ENCODE measurements at regions not wholly inside any gene's neighbourhood (a gene's known extent, or its start where the extent isn't known, plus 50 kb on each side); places are given as distances from the start of the nearest gene placed in this dataset.

GRCh38 chrX:42220666-42221065 lies 297.3 kb upstream of the CASK start:
- Histone ChIP-seq H3K4me3 (ENCODE audit: low read length) (no peak overlapping the region), H3K27ac (ENCODE audit: low read depth in 1 of 2, low read length in 2 of 2) (no peak overlapping the region), H3K36me3 (ENCODE audit: insufficient read depth, low read length) (no peaks in the 10 kb centered on the region), H3K27me3 (ENCODE audit: control insufficient read depth in 1 of 2, insufficient read depth in 2 of 2, low read length in 2 of 2) (no peaks in the 10 kb centered on the region), H3K9me3 (ENCODE audit: control insufficient read depth in 1 of 2, insufficient read depth in 1 of 2, low read length in 2 of 2) (no peaks in the 10 kb centered on the region), H3K4me1 (ENCODE audit: insufficient read depth, low read length) (no peaks in the 10 kb centered on the region)
- TF ChIP-seq CTCF (IDR thresholded peaks at IDR 0.05), result no peak
- H3K4me1 Mint-ChIP-seq (ENCODE audit: low read depth), result no peaks in the 10 kb centered on the region
- intact Hi-C loops (cut with DNase I, micrococcal nuclease), result no loop called here
- H3K27me3 Mint-ChIP-seq, result no peaks in the 10 kb centered on the region
- POLR2A ChIA-PET, result no interaction called here
- no peak for DNase-seq
- no peak overlapping the region for H3K4me3 Mint-ChIP-seq
- H3K27ac Mint-ChIP-seq, result no peak overlapping the region
- no peak for ATAC-seq (ENCODE audit: poor library complexity)
- H3K36me3 Mint-ChIP-seq (ENCODE audit: low read depth), result no peaks in the 10 kb centered on the region
- H3K9me3 Mint-ChIP-seq, result no peaks in the 10 kb centered on the region
- CTCF ChIA-PET, result no interaction called here

DNA sequence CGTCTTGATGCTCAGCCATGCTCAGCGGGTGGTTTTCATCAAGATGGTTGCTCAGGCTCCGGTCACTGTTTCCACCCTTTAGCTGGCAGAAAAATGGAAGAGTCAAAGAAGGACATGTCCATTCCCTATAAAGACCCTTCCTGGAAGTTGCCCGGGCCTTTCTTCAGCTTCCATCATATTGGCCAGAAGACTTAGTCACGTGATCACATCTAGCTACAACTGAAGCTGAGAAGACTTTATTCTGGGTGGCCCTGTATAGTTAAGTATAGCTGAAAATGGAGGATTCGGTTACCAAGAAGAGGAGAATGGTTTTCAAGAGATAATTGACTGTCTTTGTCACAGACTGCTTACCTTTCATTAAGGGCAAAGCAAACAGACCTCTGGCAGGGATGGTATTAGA lies 296.7 kb upstream of the CASK start:
- Mint-ChIP-seq H3K4me1 (ENCODE audit: low read depth) (no peaks in the 10 kb centered on the region), H3K27ac (no peak overlapping the region), H3K27me3 (no peaks in the 10 kb centered on the region), H3K9me3 (no peaks in the 10 kb centered on the region), H3K4me3 (no peak overlapping the region), H3K36me3 (ENCODE audit: low read depth) (no peaks in the 10 kb centered on the region)
- DNase-seq (no peak), ATAC-seq (ENCODE audit: poor library complexity) (no peak)
- no peaks in the 10 kb centered on the region for H3K4me1 ChIP-seq (ENCODE audit: insufficient read depth, low read length)
- POLR2A ChIA-PET, result interaction anchor here (0.8 kb wide), 1 partner anchor 44 kb away, joined by 3 read pairs; no protein-coding TSS in a partner anchor
- CTCF ChIA-PET, result no interaction called here
- intact Hi-C loops (cut with DNase I, micrococcal nuclease), result no loop called here
- no peak overlapping the region for H3K4me3 ChIP-seq (ENCODE audit: low read length)
- H3K27me3 ChIP-seq (ENCODE audit: control insufficient read depth in 1 of 2, insufficient read depth in 2 of 2, low read length in 2 of 2), result no peaks in the 10 kb centered on the region
- H3K36me3 ChIP-seq (ENCODE audit: insufficient read depth, low read length), result no peaks in the 10 kb centered on the region
- no peak overlapping the region for H3K27ac ChIP-seq (ENCODE audit: low read depth in 1 of 2, low read length in 2 of 2)
- no peak for TF ChIP-seq CTCF (IDR thresholded peaks at IDR 0.05)
- no peaks in the 10 kb centered on the region for H3K9me3 ChIP-seq (ENCODE audit: control insufficient read depth in 1 of 2, insufficient read depth in 1 of 2, low read length in 2 of 2)

GRCh38 chrX:42219231-42219630 lies 295.9 kb upstream of the CASK start:
- Histone ChIP-seq H3K4me1 (ENCODE audit: insufficient read depth, low read length) (no peaks in the 10 kb centered on the region), H3K36me3 (ENCODE audit: insufficient read depth, low read length) (no peaks in the 10 kb centered on the region), H3K4me3 (ENCODE audit: low read length) (no peak overlapping the region), H3K9me3 (ENCODE audit: control insufficient read depth in 1 of 2, insufficient read depth in 1 of 2, low read length in 2 of 2) (no peaks in the 10 kb centered on the region), H3K27me3 (ENCODE audit: control insufficient read depth in 1 of 2, insufficient read depth in 2 of 2, low read length in 2 of 2) (no peaks in the 10 kb centered on the region), H3K27ac (ENCODE audit: low read depth in 1 of 2, low read length in 2 of 2) (no peak overlapping the region)
- no peak for TF ChIP-seq CTCF (IDR thresholded peaks at IDR 0.05)
- intact Hi-C loops (cut with DNase I, micrococcal nuclease), result no loop called here
- Mint-ChIP-seq H3K9me3 (no peaks in the 10 kb centered on the region), H3K36me3 (ENCODE audit: low read depth) (no peaks in the 10 kb centered on the region), H3K27me3 (no peaks in the 10 kb centered on the region), H3K4me1 (ENCODE audit: low read depth) (no peaks in the 10 kb centered on the region), H3K4me3 (no peak overlapping the region), H3K27ac (no peak overlapping the region)
- ChIA-PET CTCF (no interaction called here), POLR2A (no interaction called here)
- DNase-seq (no peak), ATAC-seq (ENCODE audit: poor library complexity) (no peak)

All from CD4-positive, alpha-beta T cell (primary cell).